HG03196 (cell line): ENCODE measurements at regions not wholly inside any gene's neighbourhood (a gene's known extent, or its start where the extent isn't known, plus 50 kb on each side); places are given as distances from the start of the nearest gene placed in this dataset.

Experiments used
- ATAC-seq: cut with Tn5 transposase; IDR thresholded peaks from one replicate; pipeline ENCODE4 v1.9.1; 2021; ENCODE audit not compliant: unreplicated experiment

GRCh38 chr14:97604731-97605130 lies 807.5 kb downstream of the VRK1 start:
- ATAC-seq, result no peak

DNA sequence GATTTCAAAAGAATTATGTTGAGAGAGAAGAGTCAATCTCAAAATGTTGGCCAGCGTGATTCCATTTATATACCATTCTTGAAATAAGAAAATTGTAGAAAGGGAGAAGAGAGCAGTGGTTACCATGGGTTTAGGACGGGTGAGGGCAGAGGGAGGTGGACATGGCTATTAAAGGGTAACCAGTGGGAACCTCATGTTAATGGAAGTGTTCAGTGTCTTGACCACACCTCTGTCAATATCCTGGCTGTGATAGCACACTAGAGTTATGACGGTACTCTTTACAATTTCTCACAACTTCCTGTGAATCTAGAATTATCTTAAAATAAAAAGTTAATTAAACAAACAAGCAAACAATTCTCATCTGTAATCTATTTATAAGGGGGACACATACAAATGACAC lies 821.2 kb downstream of the VRK1 start:
- ATAC-seq, result no peak

- no peak for ATAC-seq
Measured at GRCh38 chr14:97618917-97619690, 821.9 kb downstream of the VRK1 start.

DNA sequence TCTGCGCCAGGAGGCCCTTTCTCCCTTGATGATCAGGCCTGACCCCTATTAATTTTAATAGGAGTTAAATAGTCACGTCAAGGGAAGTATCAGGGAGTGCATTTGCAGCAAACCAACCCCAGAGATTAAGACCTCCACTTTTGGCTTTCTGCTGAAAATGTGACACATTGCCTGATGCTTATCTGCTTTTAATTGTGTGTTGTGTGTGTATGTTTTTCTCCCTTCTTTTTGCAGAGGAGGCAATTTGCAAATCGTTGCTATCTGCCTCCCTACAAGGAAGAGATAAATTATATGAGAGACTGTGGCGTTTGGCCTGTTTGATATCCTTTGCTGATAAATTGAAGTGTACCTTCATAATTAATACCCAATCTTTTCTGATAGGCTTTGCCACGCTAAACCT lies 822.9 kb downstream of the VRK1 start:
- no peak for ATAC-seq

DNA sequence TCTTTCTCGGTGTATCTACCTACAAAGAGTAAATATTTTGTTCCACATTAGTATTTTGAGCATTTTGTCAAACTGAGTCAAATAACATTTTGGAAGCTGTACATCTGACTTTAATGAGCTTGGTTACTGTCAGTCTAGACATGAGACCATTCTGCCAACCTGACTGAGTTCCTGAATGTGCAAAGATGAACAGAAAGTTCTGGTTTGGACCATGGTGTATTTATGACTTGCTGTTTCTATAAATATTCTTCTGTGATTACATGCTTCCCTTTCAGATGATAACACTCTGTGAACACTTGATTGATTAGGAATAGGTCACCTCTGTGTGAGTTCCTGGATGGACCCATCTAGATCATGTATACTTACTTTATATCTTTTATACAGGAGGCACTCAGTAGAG lies 827.8 kb downstream of the VRK1 start:
- ATAC-seq, result no peak

GRCh38 chr14:97625477-97625876 lies 828.3 kb downstream of the VRK1 start:
- ATAC-seq, result no peak

DNA sequence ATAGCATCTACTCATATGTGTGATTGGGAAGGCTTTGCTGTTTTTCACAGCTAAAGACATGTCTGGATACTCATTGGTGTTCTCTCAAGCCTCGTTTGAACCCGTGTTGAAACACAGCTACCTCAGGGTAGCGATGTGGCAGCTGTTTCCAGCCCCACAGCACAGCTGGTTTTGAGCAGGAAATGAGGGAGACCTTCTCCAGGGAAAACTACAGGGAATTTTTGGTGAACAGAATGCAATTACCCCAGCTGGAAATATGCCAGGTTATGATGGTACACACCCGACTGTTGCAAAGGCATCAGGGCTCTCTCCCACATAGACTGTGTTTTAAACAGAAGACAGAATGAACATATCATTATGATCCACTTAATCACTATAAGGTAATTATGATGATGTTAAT lies 828.9 kb downstream of the VRK1 start:
- no peak for ATAC-seq

DNA sequence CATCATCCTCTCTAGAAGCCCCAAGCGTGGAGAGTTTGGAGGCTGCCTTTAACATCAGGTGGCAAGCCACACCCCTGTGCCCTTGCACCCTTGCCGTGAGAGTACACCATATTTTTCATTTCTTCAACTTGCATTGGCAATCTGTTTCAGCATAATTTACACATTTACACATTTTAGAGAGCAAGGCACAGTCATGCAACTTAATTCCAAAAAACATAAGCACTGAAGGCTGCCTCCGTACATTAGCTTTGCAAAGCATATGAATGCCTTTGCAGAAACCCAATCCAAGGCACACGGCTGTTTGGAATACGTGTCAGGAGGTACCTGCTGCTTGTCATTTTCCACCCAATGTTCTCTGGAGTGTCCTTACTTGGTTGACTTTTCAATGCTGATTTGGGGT lies 833.1 kb downstream of the VRK1 start:
- ATAC-seq, result no peak

GRCh38 chr14:97633131-97633738 lies 836.1 kb downstream of the VRK1 start:
- no peak for ATAC-seq

DNA sequence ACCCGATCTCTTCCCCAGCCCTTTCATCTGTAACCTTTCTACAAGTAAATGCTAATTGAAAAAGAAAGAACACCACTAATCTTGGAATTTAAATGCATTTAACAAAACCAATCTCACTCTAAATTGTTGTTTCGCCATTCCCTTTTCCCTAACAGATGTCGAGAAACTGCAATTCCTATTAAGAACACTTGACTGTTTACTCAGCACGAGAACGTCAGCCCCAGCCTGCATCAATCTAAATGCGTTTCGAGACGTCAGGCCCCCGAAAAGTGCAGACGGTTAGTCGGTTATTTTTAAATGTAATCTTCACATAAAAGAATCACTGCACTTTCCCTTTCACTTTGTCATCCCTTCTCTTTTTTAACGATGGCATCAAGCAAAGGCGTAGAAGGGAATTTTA lies 837.6 kb downstream of the VRK1 start:
- no peak for ATAC-seq

DNA sequence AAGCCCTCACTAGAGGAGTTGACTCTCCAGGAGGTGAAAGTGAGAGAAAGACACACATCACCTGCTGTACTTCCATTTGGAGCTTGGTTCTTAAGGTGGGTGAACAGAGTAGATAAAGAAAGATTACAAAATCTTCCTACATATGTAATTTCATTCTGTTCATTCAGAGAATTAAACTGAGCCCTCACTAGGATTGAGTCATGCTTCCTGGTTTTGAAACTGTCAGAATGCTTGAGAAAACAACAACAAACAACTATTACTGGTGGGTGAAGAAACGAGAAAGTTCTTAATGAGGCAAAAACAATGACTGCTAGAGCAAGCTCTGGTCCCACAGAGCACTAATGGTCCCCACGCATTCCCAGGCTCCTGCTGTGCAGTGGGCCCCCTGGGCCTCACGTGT lies 841.7 kb downstream of the VRK1 start:
- ATAC-seq, result no peak

GRCh38 chr14:97640031-97640430 lies 842.8 kb downstream of the VRK1 start:
- ATAC-seq, result no peak

GRCh38 chr14:97641827-97642226 lies 844.6 kb downstream of the VRK1 start:
- no peak for ATAC-seq

DNA sequence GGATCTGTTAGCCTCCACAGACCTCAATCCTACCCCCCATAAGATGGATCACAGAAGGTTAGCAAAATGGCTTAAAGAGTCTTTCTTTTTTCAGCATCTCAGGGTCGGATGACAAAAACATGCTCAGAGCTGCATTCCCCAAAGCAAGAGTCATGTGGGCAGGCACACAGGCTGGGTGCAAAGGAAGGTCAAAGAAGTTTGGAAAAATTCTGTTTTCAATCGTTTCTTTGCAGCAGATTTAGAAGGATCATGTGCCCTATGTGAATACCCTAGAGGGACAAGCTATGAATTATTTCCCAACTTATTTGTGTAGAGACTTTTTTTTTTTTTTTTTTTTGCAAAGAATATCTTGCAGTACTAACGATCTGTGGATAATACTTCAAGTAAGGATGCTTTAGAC lies 845.4 kb downstream of the VRK1 start:
- no peak for ATAC-seq

- no peak for ATAC-seq
Measured at GRCh38 chr14:97644365-97644764, 847.2 kb downstream of the VRK1 start.

- no peak for ATAC-seq
Measured at GRCh38 chr14:97649752-97650151, 852.6 kb downstream of the VRK1 start.

DNA sequence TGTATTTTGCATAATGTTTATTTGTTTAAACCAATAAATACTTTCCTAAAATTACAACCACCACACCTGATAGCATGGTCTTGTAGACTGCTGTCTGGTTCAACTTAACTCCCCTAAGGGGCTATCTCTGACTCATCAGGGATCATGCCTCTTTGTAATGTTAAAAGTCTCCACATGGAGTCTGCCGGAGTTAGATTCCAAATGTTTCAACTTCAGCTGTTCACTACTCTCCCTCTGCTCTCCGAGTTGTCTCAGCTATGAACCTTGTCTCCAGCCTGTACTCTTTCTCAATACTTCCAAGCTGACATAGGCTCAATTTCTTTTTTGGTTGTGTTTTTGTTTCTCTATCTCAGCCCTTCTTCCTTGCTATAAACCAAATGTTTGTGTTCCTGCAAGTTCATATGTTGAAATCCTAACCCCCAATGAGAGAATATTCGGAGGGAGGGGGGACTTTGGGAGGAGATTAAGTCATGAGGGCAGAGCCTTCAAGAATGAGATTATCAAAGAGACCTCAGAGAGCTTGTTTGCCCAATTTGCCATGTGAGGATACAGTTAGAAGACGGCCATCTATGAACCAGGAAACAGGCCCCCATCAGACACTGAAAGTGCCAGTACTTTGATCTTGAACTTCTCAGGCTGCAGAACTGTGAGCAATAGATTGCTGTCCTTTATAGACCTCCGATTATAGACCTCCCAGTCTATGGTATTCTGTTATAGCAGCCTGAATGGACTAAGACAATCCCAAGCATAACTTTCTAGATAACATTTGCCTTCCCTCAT lies 858.2 kb downstream of the VRK1 start:
- no peak for ATAC-seq

GRCh38 chr14:97657609-97658008 lies 860.4 kb downstream of the VRK1 start:
- ATAC-seq, result no peak

DNA sequence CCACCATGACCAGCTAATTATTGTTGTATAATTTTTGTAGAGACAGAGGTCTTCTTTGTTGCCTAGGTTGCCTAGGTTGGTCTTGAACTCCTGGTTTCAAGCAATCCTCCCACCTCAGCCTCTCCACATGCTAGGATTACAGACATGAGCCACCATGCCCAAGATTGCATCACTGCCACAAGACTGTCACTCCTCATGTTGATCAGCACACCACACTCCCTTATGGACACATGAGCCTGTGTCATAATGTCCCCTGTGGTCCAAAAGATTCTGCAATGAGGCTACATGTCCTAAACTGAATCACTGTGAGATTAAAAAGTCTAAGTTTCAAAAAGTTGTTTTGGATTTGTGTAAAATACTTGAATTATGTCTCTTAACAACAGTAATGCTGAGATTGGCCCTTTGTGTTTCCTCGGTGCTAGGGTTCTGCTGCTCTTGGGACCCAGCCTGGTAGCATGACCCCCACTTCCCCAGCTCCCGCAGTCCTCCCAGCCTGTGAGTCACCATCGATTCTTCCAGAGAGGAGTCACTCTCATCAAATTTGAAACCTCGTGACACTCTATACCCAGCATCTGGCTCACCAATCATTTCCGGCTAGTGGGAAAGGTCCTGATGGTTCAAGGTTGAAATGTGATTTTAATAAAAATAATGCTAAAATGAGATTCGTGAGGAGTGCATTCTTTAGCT lies 890.9 kb downstream of the VRK1 start:
- no peak for ATAC-seq

DNA sequence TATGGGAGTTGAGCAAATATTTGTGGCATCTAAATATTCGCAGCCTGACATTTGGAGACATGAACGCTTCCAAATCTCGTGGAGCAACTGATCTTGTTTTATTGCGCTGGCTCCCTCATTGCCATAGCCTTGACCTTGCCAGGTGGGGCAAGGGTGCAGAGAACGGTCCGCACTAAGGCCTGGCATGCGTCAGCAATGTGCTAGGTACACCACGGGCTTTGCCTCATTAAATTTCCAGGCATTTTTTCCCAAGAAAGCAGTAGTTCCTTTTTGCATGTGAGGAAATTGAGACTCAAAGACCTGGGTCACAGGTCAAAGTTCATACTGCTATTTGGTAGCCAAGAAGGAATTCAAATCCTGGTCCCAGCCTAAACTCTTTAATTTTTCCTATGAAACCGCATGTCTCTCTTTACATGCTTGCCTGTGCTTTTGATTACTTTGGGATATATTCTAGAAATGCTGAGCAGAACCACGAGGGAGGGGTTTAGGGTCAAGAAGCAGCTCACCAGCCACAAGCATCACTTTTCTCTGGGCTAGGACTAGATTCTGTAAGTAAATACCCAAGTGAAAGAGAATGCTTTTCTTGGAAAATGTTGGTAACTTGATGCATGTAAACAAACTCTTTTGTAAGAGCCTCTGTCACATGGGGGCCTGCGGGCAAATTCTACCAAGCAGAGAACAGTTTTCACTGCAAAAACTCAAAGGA lies 891.6 kb downstream of the VRK1 start:
- no peak for ATAC-seq

GRCh38 chr14:97692084-97692483 lies 894.9 kb downstream of the VRK1 start:
- ATAC-seq, result no peak
